Fibroblast of skin of right quadriceps (primary cell): ENCODE measurements at regions not wholly inside any gene's neighbourhood (a gene's known extent, or its start where the extent isn't known, plus 50 kb on each side); places are given as distances from the start of the nearest gene placed in this dataset.

Experiments
- DNase-seq: peaks from one replicate; pipeline ENCODE4 v3.0.0-alpha.2; 2013

DNA sequence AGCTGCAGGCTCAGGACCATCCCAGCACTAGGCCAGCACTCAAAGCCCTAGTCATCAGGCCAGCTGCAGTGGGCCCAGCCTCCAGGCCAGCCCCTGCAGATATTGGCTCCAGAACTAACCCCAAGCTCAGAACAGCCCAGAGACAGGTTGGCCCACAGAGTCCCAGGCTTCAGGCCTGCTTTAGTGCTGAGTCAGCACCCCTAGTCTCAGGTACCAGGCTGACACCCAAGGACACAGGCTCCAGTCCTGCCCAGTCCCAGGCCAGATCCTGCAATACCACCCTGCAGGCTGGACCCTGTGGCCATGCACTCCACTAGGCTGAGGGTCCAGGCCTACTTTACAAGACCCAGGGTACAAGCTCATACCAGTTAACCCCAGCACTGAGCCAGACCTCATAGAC lies 234.4 kb upstream of the GPRIN3 start:
- no peak for DNase-seq

GRCh38 chr4:89539797-89540711 lies 232.5 kb upstream of the GPRIN3 start:
- DNase-seq = peak; percentile 2

GRCh38 chr4:89539374-89539773 lies 231.8 kb upstream of the GPRIN3 start:
- peak; percentile 50 for DNase-seq

GRCh38 chr4:89538886-89539285 lies 231.3 kb upstream of the GPRIN3 start:
- DNase-seq = no peak

DNA sequence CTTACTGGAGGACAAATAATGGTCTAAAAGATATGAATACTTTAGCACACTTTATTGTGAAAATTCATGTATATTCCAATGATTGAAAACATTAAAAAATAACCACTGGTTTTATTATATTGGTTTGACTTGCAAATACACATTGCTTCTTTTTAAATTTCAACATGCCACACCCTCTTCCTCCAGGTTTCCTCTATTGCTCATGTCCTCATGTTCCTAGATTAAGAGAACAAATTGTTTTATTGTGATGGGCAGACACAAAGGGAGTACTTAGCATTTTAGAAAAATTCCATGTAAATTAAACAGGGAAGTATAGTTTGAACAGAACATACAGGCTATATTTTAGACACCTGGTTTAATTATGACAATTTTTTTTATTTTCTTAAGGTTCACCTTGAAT lies 230.6 kb upstream of the GPRIN3 start:
- DNase-seq = no peak

- DNase-seq = no peak
Measured at GRCh38 chr4:89537281-89537680, 229.7 kb upstream of the GPRIN3 start.

DNA sequence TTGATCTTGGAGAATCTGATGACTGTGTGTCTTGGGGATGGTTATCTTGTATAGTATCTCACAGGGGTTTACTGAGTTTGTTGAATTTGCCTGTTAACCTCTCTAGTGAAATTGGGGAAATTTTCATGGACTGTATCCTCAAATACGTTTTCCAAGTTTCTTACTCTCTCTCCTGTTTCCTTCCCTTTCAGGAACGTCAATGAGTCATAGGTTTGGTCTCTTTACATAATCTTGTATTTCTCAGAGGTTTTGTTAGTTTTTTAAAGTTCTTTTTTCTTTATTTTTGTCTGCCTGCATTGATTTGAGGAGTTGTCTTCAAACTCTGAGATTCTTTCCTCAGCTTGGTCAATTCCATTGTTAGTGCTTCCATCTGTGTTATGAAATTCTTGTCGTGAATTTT lies 227.7 kb upstream of the GPRIN3 start:
- no peak for DNase-seq

DNA sequence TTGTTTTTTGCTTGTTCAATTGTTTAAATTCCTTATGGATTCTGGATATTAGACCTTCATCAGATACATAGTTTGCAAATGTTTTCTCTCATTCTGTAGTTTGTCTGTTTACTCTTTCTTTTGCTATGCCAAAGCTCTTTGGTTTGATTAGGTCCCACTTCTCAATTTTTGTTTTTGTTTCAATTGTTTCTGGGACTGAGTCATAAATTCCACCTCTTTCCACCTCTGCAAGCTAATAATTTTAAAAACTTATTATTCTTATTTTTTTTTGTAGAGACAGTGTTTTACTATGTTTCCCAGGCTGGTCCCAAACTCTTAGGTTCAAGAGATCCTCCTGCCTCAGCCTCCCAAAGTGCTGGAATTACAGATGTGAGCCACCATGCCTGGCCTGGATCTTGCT lies 226.8 kb upstream of the GPRIN3 start:
- DNase-seq = no peak

GRCh38 chr4:89531932-89532640 lies 224.5 kb upstream of the GPRIN3 start:
- no peak for DNase-seq

DNA sequence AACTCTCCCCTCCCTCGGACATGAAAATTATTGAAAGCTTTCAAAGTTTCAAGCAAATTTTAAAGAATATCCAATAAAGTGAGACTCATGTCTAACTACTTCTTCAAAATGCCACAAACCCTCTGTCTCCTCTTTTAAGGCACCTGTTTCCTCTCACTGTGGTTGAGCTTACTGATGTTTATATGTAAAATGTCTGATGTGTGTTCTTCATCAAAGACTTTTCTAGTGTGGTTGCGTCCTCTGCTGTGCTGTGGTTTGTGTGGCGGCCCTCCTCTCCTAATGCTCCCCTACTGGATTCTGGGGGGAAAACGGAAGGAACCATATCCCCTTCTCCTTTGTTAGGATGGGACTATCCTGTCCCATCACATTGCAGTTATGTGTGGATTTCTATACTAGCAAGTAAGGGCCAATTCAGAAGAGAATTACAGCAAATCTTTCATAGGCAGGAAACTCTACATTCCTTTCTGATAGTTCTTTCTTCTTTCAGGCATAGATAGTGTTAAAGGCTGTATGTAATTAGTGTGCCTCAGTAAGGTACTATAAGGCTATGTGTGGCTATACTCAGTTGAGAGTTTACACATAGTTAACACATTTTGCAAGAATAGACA lies 221.0 kb upstream of the GPRIN3 start:
- DNase-seq = no peak

DNA sequence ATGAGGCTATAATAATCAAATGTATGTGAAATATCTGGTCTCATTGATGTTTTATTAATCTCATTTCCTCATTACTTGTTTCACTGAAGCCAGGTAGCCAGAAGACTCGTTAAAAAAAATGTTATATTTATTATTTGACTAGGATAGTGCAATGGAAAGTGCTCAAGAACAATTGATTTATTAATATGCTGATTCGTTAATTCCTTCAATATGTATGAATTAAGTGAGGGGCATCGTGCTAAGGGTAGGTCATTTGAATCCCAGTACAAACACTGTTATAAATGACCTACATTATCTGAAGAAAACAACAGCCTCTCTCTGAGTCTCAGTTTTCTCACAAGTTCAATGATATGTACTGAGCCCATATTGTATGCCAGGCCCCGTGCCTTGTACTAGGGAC lies 214.2 kb upstream of the GPRIN3 start:
- no peak for DNase-seq

- DNase-seq = no peak
Measured at GRCh38 chr4:89519771-89520320, 212.2 kb upstream of the GPRIN3 start.

DNA sequence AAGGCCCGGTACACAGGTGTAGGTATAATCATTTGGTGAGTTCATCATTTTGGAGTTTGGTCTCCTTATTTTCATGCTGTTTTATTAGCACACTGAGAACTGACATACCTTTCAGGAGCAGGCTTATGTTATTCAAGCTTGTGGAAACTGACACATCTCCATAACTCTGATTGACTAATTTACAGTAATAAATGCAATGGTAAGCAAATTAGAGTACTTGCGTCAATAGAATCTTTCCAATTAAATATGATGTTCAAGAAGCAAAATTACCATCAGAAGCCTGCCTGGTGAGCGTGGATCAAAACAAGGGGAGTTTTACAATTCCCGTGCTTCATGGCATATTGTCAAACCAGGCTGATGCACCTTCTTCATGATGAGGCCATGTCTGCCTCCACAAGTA lies 210.7 kb upstream of the GPRIN3 start:
- no peak for DNase-seq

- DNase-seq = no peak
Measured at GRCh38 chr4:89514811-89515210, 207.2 kb upstream of the GPRIN3 start.

DNA sequence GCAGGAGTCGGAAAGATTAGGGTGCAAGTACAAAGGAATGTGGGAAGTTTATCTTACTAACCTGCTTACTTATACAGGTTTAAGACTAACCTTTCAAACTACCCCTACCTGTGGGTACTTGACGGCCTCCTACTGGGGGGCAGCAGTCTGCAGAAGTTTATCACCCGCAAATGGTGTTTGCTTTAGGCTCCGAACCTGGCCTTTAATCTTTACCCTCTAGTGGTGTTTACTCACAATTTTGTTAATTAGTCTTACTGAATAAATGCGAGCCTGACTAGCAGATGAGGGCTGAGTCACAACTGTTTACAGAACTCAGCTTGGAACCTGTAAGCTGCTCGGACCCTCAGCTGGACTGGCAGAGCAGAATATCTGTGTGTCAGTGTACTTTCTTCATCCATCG lies 204.2 kb upstream of the GPRIN3 start:
- DNase-seq = no peak

DNA sequence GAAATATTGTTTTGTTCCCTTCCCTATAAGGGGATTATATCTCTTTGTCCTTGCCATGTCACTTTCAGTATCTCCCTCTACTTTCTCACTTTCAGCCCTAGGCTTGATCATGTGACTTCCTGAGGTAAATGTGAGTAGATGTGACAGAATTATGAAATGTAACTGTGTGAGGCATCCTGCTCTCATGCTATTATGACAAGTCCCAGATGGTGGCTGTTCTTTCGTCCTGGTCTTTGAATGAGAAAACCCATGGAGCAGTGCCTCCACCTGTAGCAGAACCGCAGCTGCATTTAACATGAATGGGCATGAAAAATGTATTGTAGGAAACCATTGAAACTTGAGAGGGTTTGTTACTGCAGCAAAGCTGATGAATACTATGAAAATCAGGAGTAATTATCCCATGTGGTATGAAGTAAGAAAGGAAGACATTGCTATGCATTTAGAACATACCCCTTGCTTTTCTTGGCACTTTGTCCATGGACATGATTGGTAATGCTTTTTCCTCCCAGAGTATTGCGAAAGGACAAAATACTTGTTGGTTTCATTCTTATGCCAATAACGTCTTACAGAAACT lies 202.2 kb upstream of the GPRIN3 start:
- peak; percentile 56 for DNase-seq

GRCh38 chr4:89506866-89507491 lies 199.4 kb upstream of the GPRIN3 start:
- no peak for DNase-seq

DNA sequence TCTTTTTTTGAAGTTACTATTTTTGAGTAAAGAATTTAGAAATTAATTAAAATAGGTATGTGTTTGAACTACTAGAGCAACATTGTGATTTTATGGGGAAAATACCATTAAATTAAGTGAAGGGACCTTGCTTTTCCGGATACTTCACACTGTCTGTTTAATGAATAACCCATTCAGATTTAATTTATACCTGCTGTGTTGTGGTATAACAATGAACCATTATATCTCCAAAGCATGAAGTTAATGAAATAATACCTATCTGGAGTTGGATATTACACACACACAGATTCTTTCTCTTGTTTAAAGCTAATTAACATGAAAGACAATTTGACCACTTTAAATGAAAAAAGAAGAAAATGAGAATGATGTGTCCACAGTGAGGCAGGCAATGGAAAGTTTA lies 195.0 kb upstream of the GPRIN3 start:
- DNase-seq = no peak

DNA sequence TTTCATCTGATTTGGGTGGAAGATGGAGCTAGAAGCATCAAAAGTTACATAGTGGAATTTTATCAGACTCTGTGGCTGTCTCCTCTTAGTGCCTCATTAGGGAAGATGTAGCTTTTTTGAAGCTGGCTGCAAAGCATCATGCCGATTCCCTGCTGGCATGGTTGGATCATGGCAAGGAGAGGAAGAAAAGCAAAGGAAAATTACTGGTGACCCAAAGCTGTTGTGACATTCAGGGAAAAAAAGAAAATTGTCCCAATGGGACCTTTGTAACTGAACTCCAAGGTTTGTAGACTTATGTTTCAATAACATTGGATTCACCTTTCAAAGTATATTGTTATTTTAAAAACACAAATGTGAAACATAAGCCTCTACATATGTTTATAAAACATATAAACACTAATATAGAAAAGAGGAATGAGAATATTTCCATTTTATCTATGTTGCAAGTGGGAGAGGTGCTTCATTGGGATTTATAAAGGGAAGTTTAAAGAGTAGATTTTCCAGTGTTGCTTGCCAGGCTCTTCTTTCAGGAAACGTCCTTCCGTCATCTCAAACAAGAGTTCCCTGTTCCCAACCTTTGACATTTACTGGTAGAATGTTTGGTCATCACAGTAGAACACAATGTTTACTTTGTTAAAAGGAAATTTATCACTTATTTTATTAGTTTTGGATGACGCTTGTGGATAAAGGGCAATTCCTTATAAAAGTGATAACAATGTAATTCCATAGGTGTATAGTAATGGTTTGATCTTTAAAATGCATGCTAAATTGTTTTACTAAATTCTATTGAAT lies 190.1 kb upstream of the GPRIN3 start:
- no peak for DNase-seq

DNA sequence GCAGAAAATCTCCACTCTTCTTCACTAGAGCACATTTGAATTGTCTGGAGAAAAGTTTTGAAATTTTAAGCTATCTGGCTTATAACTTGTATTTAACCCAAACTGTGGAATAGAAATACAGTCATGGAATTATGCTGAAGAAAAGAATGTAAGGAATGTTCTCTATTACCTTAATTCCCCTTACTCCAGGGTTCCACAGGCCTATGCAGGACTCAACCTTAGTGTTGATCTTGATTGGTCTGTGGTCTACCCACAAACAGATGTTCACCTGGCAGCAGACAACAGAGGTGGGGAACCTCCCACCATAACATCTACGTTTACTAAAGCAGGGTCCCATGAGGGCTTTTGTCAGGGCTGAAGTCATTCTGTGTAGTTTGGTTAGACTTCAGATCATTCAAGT lies 189.3 kb upstream of the GPRIN3 start:
- DNase-seq = peak; percentile 30

DNA sequence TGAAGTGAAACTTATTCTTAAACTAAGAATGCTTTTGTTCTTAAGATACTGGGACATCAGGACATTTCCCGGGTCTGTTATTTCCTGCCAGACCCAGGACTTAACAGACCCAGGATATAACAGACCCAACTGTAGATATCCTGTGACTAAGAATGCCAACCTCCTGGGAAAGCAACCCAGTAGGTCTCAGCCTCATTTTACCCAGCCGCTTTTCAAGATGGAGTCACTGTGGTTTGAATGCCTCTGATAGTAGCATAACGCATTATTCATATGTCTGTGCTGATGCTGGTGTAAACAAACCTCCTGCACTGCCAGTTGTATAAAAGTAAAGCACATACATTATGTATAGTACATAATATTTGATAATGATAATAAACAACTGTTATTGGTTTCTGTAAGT lies 185.8 kb upstream of the GPRIN3 start:
- no peak for DNase-seq

- DNase-seq = peak; percentile 74
Measured at GRCh38 chr4:89492581-89493071, 185.0 kb upstream of the GPRIN3 start.
